HepG2 (cell line): ENCODE measurements at regions not wholly inside any gene's neighbourhood (a gene's known extent, or its start where the extent isn't known, plus 50 kb on each side); places are given as distances from the start of the nearest gene placed in this dataset.
A peak's percentile ranks its signal among the peaks of the same experiment; 100 is the strongest.

Experiments
- ATAC-seq: fragments of 200-7000 bp; cut with Tn5 transposase; 3 replicates; pipeline ENCODE4 v1.9.1; 2020; ENCODE audit warnings: mild to moderate bottlenecking, moderate library complexity
- BruUV-seq: library from RNA; stranded (reverse); fragments of 400-500 nt; replicated peaks from 2 replicates; lab custom pipeline; 2021; lab: Mats Ljungman, UMichigan
- CTCF ChIA-PET: fragments of 300-600 bp; formaldehyde crosslinking; extraction: SDS; loops from one replicate; lab custom pipeline; 2021; ENCODE audit warnings: low total read pairs, inconsistent platforms, low intra/inter-chr PET ratio; lab: Yijun Ruan, JAX
- POLR2A ChIA-PET: fragments of 350-600 bp; sonication (Branson Sonifier 250); formaldehyde crosslinking; loops from one replicate; lab custom pipeline; 2020; ENCODE audit warnings: antibody characterized with exemption, inconsistent platforms; lab: Yijun Ruan, JAX
- DNase-seq: peaks from one replicate; pipeline ENCODE4 v3.0.0-alpha.2; 2015; ENCODE audit warnings: low spot score
- FAIRE-seq: peaks from 3 replicates; lab custom pipeline; 2011; peaks lifted over from hg19 to GRCh38; lab: Jason Lieb, UNC
- H2AFZ ChIP-seq: one replicate; pipeline ENCODE4 v1.6.1; 2011; ENCODE audit warnings: low read length, inconsistent platforms
- H3K27ac ChIP-seq: fragments of 300-600 bp; 3 replicates; pipeline ENCODE4 v1.8.0; 2011; ENCODE audit warnings: mixed run types, mild to moderate bottlenecking, mixed read lengths, low read length, inconsistent platforms; ENCODE audit not compliant: insufficient read depth; ENCODE audit errors: extremely low read length
- H3K27me3 ChIP-seq, 2 experiments: fragments of 200-600 bp in 1 of 2; 2 replicates in 1 of 2; 3 replicates in 1 of 2; pipeline versions ENCODE4 v1.6.0 to v1.8.0; 2011; ENCODE audit warnings: low read length in 2 of 2, mild to moderate bottlenecking in 2 of 2, moderate library complexity in 2 of 2, inconsistent platforms in 1 of 2; ENCODE audit not compliant: insufficient read depth in 2 of 2, control insufficient read depth in 1 of 2
- H3K36me3 ChIP-seq, 2 experiments: fragments of 200-600 bp in 1 of 2; replicated peaks in 1 of 2; 2 replicates in 1 of 2; 3 replicates in 1 of 2; pipeline versions ENCODE4 v1.5.1 to v1.8.0; 2011; ENCODE audit warnings: low read length in 2 of 2, inconsistent platforms in 1 of 2; ENCODE audit not compliant: insufficient read depth in 2 of 2, control insufficient read depth in 1 of 2
- H3K4me1 ChIP-seq: 2 replicates; pipeline ENCODE4 v1.5.1; 2012; ENCODE audit warnings: low read length, inconsistent platforms; ENCODE audit not compliant: insufficient read depth
- H3K4me2 ChIP-seq: 2 replicates; pipeline ENCODE4 v1.6.0; 2011; ENCODE audit warnings: low read depth, low read length, inconsistent platforms
- H3K4me3 ChIP-seq, 3 experiments: fragments of 200-600 bp in 1 of 3; sonication (generic), shearing (Covaris generic) in 1 of 3; replicated peaks in 1 of 3; 2 replicates each; pipeline ENCODE4 v1.5.1; 2011 to 2016; ENCODE audit warnings: low read length in 3 of 3, inconsistent platforms in 2 of 3, low read depth in 2 of 3, mild to moderate bottlenecking in 2 of 3, control low read depth in 1 of 3, mixed read lengths in 1 of 3; ENCODE audit not compliant: insufficient read depth in 1 of 3
- H3K79me2 ChIP-seq: one replicate; pipeline ENCODE4 v1.6.1; 2011; ENCODE audit warnings: low read length, inconsistent platforms; ENCODE audit not compliant: insufficient read depth
- H3K9ac ChIP-seq: 2 replicates; pipeline ENCODE4 v1.6.0; 2011; ENCODE audit warnings: mild to moderate bottlenecking, low read depth, low read length, inconsistent platforms; ENCODE audit not compliant: insufficient read depth
- H3K9me3 ChIP-seq: 2 replicates; pipeline ENCODE4 v1.5.1; 2012; ENCODE audit warnings: mild to moderate bottlenecking, low read length
- H4K20me1 ChIP-seq: 2 replicates; pipeline ENCODE4 v1.6.0; 2011; ENCODE audit warnings: inconsistent platforms, mild to moderate bottlenecking, low read length, moderate library complexity; ENCODE audit not compliant: insufficient read depth
- ATF7-NPFF ChIP-seq: sonication (generic); formaldehyde crosslinking; IDR thresholded peaks from 2 replicates; pipeline ENCODE4 v1.8.1; 2023; ENCODE audit warnings: mild to moderate bottlenecking, low read depth, missing genetic modification reagents, moderate library complexity
- HOMEZ ChIP-seq: IDR thresholded peaks from 2 replicates; pipeline ENCODE4 v1.6.1; 2016; ENCODE audit warnings: low read depth
- KDM4B ChIP-seq: sonication (generic); formaldehyde crosslinking; IDR thresholded peaks from 2 replicates; pipeline ENCODE4 v1.4.0; 2020; ENCODE audit warnings: missing genetic modification reagents
- KLF6 ChIP-seq: IDR thresholded peaks from 2 replicates; pipeline ENCODE4 v1.8.0; 2016; ENCODE audit warnings: missing biosample characterization, missing genetic modification reagents
- NFE2 ChIP-seq: sonication (generic); formaldehyde crosslinking; IDR thresholded peaks from 2 replicates; pipeline ENCODE4 v1.4.0; 2020; ENCODE audit warnings: missing genetic modification reagents
- PTBP1 ChIP-seq: fragments of 200-400 bp; formaldehyde crosslinking; IDR thresholded peaks from 2 replicates; pipeline ENCODE4 v1.6.1; 2018; ENCODE audit warnings: low read length, low read depth; ENCODE audit not compliant: poor library complexity, severe bottlenecking
- SP140L ChIP-seq: sonication (generic); formaldehyde crosslinking; IDR thresholded peaks from 2 replicates; pipeline ENCODE4 v1.4.0; 2020; ENCODE audit warnings: missing genetic modification reagents, borderline replicate concordance
- SP4 ChIP-seq: sonication (generic); formaldehyde crosslinking; IDR thresholded peaks from 2 replicates; pipeline ENCODE4 v1.8.1; 2023; ENCODE audit warnings: mild to moderate bottlenecking, missing genetic modification reagents
- ZFP90 ChIP-seq: sonication (generic); formaldehyde crosslinking; IDR thresholded peaks from 2 replicates; pipeline ENCODE4 v1.8.0; 2022; ENCODE audit warnings: missing genetic modification reagents, mild to moderate bottlenecking, inconsistent platforms, borderline replicate concordance
- ZMYM4 ChIP-seq: sonication (generic); formaldehyde crosslinking; IDR thresholded peaks from 2 replicates; pipeline ENCODE4 v1.8.1; 2023; ENCODE audit warnings: mild to moderate bottlenecking, missing genetic modification reagents
- ZNF770 ChIP-seq: sonication (generic); formaldehyde crosslinking; IDR thresholded peaks from 2 replicates; pipeline ENCODE4 v1.5.0; 2020; ENCODE audit warnings: mild to moderate bottlenecking, missing genetic modification reagents
- WGBS: methylation state at CpG from one replicate; pipeline ENCODE4 v1.1.6; 2017; ENCODE audit warnings: low lambda C conversion rate; 5-methylcytosine and 5-hydroxymethylcytosine counted together
- in situ Hi-C: cut with HindIII; loops from 2 replicates; pipeline ENCODE4 v1.10.0; 2017; ENCODE audit warnings: low pct_unique_long_range_greater_than_20kb; ENCODE audit not compliant: extremely low pct_ligation_motif_present
- intact Hi-C: fragments of 100-400 bp; cut with micrococcal nuclease; formaldehyde crosslinking; loops from one replicate; pipeline ENCODE4 v1.10.0; 2022; ENCODE audit not compliant: unreplicated experiment

- ChIA-PET CTCF (no interaction called here), POLR2A (no interaction called here)
- no peak for FAIRE-seq
- TF ChIP-seq ZFP90 (no peak), ZNF770 (CRISPR knock-in tag) (no peak), KDM4B (CRISPR knock-in tag) (no peak), NFE2 (CRISPR knock-in tag) (no peak), ZMYM4 (CRISPR knock-in tag) (no peak)
- Histone ChIP-seq H3K36me3 (no peaks in the 10 kb centered on the region), H3K4me2 (0 out of 2 replicates have a peak overlapping the region, but pooled peaks have one; percentile 6), H3K79me2 (no peaks in the 10 kb centered on the region), H3K9me3 (no peaks in the 10 kb centered on the region), H3K9ac (no peak overlapping the region), H3K27ac (no peak overlapping the region), H3K4me1 (no peaks in the 10 kb centered on the region; the same call in 1 of the 2 replicates), H2AFZ (no peak overlapping the region), H3K27me3 (peaks cover 2 to 13% of the 10 kb centered on the region in 2 experiments; a peak in 3 of 5 replicates), H4K20me1 (no peaks in the 10 kb centered on the region), H3K4me3 (no peak overlapping the region)
- no peak for DNase-seq
- intact Hi-C loops: no loop called here
- ATAC-seq: no peak
- no TSS peak for BruUV-seq
- 25% methylated on average over 8 of the region's 8 CpGs for WGBS
- in situ Hi-C loops: no loop called here
Measured at GRCh38 chr2:235406430-235406829, 87.4 kb upstream of the AGAP1 start.

- Histone ChIP-seq H3K9me3 (no peaks in the 10 kb centered on the region), H3K79me2 (no peaks in the 10 kb centered on the region), H3K4me2 (no peak overlapping the region), H3K9ac (no peak overlapping the region), H3K27ac (no peak overlapping the region), H2AFZ (no peak overlapping the region), H4K20me1 (no peaks in the 10 kb centered on the region), H3K4me1 (peaks cover 6% of the 10 kb centered on the region; the same call in 1 of the 2 replicates), H3K4me3 (no peak overlapping the region), H3K36me3 (no peaks in the 10 kb centered on the region), H3K27me3 (peaks cover 0 to 12% of the 10 kb centered on the region in 2 experiments; a peak in 3 of 5 replicates)
- ATAC-seq (no peak), FAIRE-seq (no peak), DNase-seq (no peak)
- no TSS peak for BruUV-seq
- WGBS: 46% methylated on average over 4 of the region's 4 CpGs
- in situ Hi-C loops: no loop called here
- ChIA-PET CTCF (no interaction called here), POLR2A (no interaction called here)
- intact Hi-C loops: no loop called here
- TF ChIP-seq SP140L (no peak), ATF7-NPFF (CRISPR knock-in tag) (no peak), KLF6 (CRISPR knock-in tag) (no peak), PTBP1 (no peak), HOMEZ (CRISPR knock-in tag) (no peak), SP4 (CRISPR knock-in tag) (no peak)
Measured at GRCh38 chr2:235411905-235412485, 81.8 kb upstream of the AGAP1 start.
